ENCODE measurements at regions not wholly inside any gene's neighbourhood (a gene's known extent, or its start where the extent isn't known, plus 50 kb on each side); places are given as distances from the start of the nearest gene placed in this dataset.

- peaks cover 11% of the 10 kb centered on the region for H3K4me1 ChIP-seq
- TF ChIP-seq EZH2phosphoT487 (IDR thresholded peaks at IDR 0.05) (no peak), EZH2 (IDR thresholded peaks at IDR 0.05) (no peak), CTCF (IDR thresholded peaks at IDR 0.05) (no peak)
- H3K9ac ChIP-seq = no peak overlapping the region
- no peak overlapping the region for H3K4me3 ChIP-seq
- no peak for DNase-seq (ENCODE audit: low spot score)
- peaks cover 5% of the 10 kb centered on the region for H3K9me3 Mint-ChIP-seq
- no peaks in the 10 kb centered on the region for H3K79me2 ChIP-seq (ENCODE audit: low read depth)
- H3F3A ChIP-seq (ENCODE audit: low read depth) = no peaks in the 10 kb centered on the region
- H3K4me2 ChIP-seq = no peak overlapping the region
- peaks cover 8% of the 10 kb centered on the region for H3K27me3 Mint-ChIP-seq (ENCODE audit: insufficient read depth, low read depth)
- no peak overlapping the region for H3K4me3 Mint-ChIP-seq
- H2AFZ ChIP-seq (replicated peaks) = no peak overlapping the region
- no peaks in the 10 kb centered on the region for H3K36me3 Mint-ChIP-seq
- H3K9me3 ChIP-seq (ENCODE audit: low read depth) = no peaks in the 10 kb centered on the region
- H3K27me3 ChIP-seq = no peaks in the 10 kb centered on the region
- no peaks in the 10 kb centered on the region for H3K36me3 ChIP-seq
- no peak overlapping the region for H3K27ac ChIP-seq
- H3K27ac Mint-ChIP-seq = no peak overlapping the region
- H4K20me1 ChIP-seq (ENCODE audit: low read depth) = no peaks in the 10 kb centered on the region
- H3K4me1 Mint-ChIP-seq = peaks cover 16% of the 10 kb centered on the region
Measured at GRCh38 chr6:17227403-17227802, 53.8 kb upstream of the RBM24 start.

Data from neural progenitor cell (in vitro differentiated cells).